Type B pancreatic cell (in vitro differentiated cells): ENCODE measurements at regions not wholly inside any gene's neighbourhood (a gene's known extent, or its start where the extent isn't known, plus 50 kb on each side); places are given as distances from the start of the nearest gene placed in this dataset.
A peak's percentile ranks its signal among the peaks of the same experiment; 100 is the strongest.

Experiments used
- DNase-seq: peaks from one replicate; pipeline ENCODE4 v3.0.0; 2021; ENCODE audit warnings: mixed read lengths; ENCODE audit not compliant: unreplicated experiment; ENCODE audit errors: extremely low spot score
- H3K27ac Mint-ChIP-seq: 2 replicates; pipeline ENCODE4 v1.8.0; 2021; ENCODE audit warnings: mild to moderate bottlenecking, mixed read lengths
- H3K27me3 Mint-ChIP-seq: 2 replicates; pipeline ENCODE4 v1.8.0; 2021; ENCODE audit warnings: mixed read lengths
- H3K36me3 Mint-ChIP-seq: 2 replicates; pipeline ENCODE4 v1.8.0; 2021; ENCODE audit warnings: mixed read lengths
- H3K4me1 Mint-ChIP-seq: one replicate; pipeline ENCODE4 v1.8.0; 2021; ENCODE audit warnings: mixed read lengths; ENCODE audit not compliant: unreplicated experiment
- H3K4me3 Mint-ChIP-seq: 2 replicates; pipeline ENCODE4 v1.8.0; 2021; ENCODE audit warnings: mild to moderate bottlenecking, mixed read lengths
- H3K9me3 Mint-ChIP-seq: 2 replicates; pipeline ENCODE4 v1.8.0; 2021; ENCODE audit warnings: mixed read lengths
- CTCF ChIP-seq: fragments of 200-600 bp; sonication (generic); conservative IDR thresholded peaks from 2 replicates; pipeline ENCODE4 v1.5.0; 2021; ENCODE audit warnings: antibody characterized with exemption, mild to moderate bottlenecking

GRCh38 chr3:135898774-135899173, 66.8 kb upstream of the PPP2R3A start:
- TF ChIP-seq CTCF: no peak
- DNase-seq: no peak
- H3K4me1 Mint-ChIP-seq: no peaks in the 10 kb centered on the region
- no peaks in the 10 kb centered on the region for H3K36me3 Mint-ChIP-seq
- no peak overlapping the region for H3K27ac Mint-ChIP-seq
- H3K9me3 Mint-ChIP-seq: no peaks in the 10 kb centered on the region
- peaks cover 18% of the 10 kb centered on the region for H3K27me3 Mint-ChIP-seq
- no peak overlapping the region for H3K4me3 Mint-ChIP-seq

GRCh38 chr3:135905058-135905724, 60.3 kb upstream of the PPP2R3A start:
- TF ChIP-seq CTCF: no peak
- H3K27ac Mint-ChIP-seq: no peak overlapping the region
- H3K4me3 Mint-ChIP-seq: no peak overlapping the region
- no peaks in the 10 kb centered on the region for H3K4me1 Mint-ChIP-seq
- DNase-seq: no peak
- no peaks in the 10 kb centered on the region for H3K36me3 Mint-ChIP-seq
- no peaks in the 10 kb centered on the region for H3K9me3 Mint-ChIP-seq
- peaks cover 5% of the 10 kb centered on the region for H3K27me3 Mint-ChIP-seq

GRCh38 chr3:135907422-135908165, 57.9 kb upstream of the PPP2R3A start:
- Mint-ChIP-seq H3K4me1 (no peaks in the 10 kb centered on the region), H3K27me3 (peaks cover 7% of the 10 kb centered on the region), H3K36me3 (no peaks in the 10 kb centered on the region), H3K4me3 (peak overlapping the region; percentile 1), H3K27ac (peak overlapping the region; percentile 1), H3K9me3 (no peaks in the 10 kb centered on the region)
- no peak for DNase-seq
- TF ChIP-seq CTCF: no peak

- Mint-ChIP-seq H3K27ac (peak overlapping the region; percentile 1), H3K4me3 (peak overlapping the region; percentile 1), H3K9me3 (no peaks in the 10 kb centered on the region), H3K27me3 (peaks cover 7% of the 10 kb centered on the region), H3K4me1 (no peaks in the 10 kb centered on the region), H3K36me3 (no peaks in the 10 kb centered on the region)
- no peak for DNase-seq
- no peak for TF ChIP-seq CTCF
These were observed 57.3 kb upstream of the PPP2R3A start for GRCh38 chr3:135908225-135908624.

- H3K4me3 Mint-ChIP-seq: no peak overlapping the region
- H3K36me3 Mint-ChIP-seq: no peaks in the 10 kb centered on the region
- no peak for TF ChIP-seq CTCF
- no peaks in the 10 kb centered on the region for H3K4me1 Mint-ChIP-seq
- no peak for DNase-seq
- no peaks in the 10 kb centered on the region for H3K9me3 Mint-ChIP-seq
- H3K27ac Mint-ChIP-seq: no peak overlapping the region
- peaks cover 4% of the 10 kb centered on the region for H3K27me3 Mint-ChIP-seq
These were observed 56.8 kb upstream of the PPP2R3A start for GRCh38 chr3:135908737-135909136.
